AG08395 (cell line): ENCODE measurements at regions not wholly inside any gene's neighbourhood (a gene's known extent, or its start where the extent isn't known, plus 50 kb on each side); places are given as distances from the start of the nearest gene placed in this dataset.
"Not testable (repeated sequence)": the region's sequence is repeated elsewhere in the genome, so short reads cannot be mapped to it uniquely, and the experiment has no call there.

Experiments
- DNase-seq: peaks from one replicate; pipeline ENCODE4 v3.0.0; 2012; ENCODE audit warnings: mixed read lengths, low spot score

DNA sequence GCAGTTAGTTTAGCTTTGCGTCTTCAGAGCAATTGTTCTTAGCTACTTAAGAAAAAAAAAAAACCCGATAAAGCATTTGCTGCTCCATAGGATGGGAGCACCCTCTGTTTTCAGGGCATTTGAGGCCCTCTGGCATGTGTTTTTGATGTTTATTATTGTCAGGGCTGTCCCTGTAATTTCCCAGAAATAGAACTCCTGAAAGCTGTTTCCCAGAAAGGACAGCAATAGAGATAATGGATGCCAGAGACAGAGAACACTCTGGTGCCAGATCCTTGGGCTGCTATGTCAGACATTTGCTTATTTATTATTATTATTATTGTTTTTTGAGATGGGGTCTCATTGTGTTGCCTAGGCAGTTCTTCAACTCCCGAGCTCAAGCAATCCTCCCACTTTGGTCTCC lies 201.3 kb downstream of the ALG10 start:
- no peak for DNase-seq

- not testable (repeated sequence) for DNase-seq
Observed at GRCh38 chr12:34226044-34226443, 203.7 kb downstream of the ALG10 start.

- DNase-seq = not testable (repeated sequence)
Observed at GRCh38 chr12:34228046-34228445, 205.8 kb downstream of the ALG10 start.

GRCh38 chr12:34229033-34229432 lies 206.7 kb downstream of the ALG10 start:
- DNase-seq = not testable (repeated sequence)

DNA sequence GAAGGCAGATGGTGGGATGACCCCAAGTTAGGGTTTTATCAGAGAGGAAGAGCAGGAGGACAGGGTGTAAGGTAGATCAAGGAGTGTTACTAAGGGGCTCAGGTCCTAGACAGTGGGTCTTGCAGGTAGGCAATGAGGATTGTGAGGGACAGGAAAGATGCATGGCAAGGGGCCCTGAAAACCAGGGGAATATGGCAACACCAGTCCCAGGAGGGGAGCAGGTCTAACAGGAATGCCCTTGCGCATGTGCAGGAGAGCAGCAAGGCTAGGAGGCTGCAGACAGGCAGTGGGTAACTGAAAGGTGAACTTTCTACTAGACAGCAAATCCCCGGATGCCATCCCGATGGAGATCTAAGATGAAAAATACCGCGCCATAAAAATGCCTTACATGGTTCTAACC lies 211.3 kb downstream of the ALG10 start:
- DNase-seq = no peak

- DNase-seq = no peak
Observed at GRCh38 chr12:34236073-34236472, 213.8 kb downstream of the ALG10 start.

DNA sequence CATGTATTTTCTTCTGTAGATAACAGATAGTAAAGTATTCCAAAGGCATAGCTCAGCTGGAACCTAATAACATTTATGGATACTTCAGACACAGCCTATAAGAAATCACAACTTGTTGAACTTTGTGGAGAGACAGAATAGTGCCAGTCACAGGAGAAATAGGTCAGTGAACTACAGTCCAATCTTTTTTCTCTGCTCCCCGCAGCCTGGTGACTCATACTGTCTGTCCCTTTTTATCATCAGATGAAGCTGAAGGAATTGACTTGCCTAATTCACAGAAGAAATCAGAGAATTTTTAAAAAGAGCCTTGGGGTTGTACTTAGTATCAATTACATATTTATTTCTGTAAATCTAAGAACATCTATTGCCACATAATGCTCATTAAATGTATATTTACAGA lies 222.3 kb downstream of the ALG10 start:
- DNase-seq = no peak

DNA sequence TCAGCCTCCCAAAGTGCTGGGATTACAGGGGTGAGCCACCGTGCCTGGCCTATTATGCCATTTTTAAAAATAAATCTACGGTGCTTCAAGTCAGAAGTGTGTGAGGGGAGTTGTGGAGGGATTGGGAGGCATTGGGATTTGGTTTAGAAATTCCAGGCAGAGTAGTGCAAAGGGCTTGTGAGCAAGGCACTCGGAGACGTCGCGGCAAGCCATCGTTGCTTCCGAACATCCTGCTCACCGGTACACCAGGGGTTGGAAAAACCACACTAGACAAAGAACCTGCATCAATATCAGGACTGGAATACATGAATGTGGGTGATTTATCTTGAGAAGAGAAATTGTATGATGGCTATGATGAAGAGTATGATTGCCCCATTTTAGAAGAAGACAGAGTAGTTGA lies 227.0 kb downstream of the ALG10 start:
- DNase-seq = no peak

GRCh38 chr12:34251879-34252278 lies 229.6 kb downstream of the ALG10 start:
- not testable (repeated sequence) for DNase-seq

- no peak for DNase-seq
Observed at GRCh38 chr12:34253674-34254073, 231.4 kb downstream of the ALG10 start.

- DNase-seq = no peak
Observed at GRCh38 chr12:34257093-34257492, 234.8 kb downstream of the ALG10 start.

DNA sequence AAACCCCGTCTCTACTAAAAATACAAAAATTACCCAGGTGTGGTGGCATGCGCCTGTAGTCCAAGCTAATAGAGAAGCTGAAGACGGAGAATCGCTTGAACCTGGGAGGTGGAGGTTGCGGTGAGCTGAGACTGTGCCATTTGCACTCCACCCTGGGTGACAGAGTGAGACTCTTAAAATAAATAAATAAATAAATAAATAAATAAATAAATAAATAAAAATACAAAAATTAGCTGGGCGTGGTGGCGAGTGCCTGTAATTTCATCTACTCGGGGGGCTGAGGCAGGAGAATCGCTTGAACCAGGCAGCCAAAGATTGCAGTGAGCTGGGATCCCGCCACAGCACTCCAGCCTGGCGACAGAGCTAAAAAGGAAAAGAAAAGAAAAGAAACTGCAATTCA lies 239.8 kb downstream of the ALG10 start:
- not testable (repeated sequence) for DNase-seq

GRCh38 chr12:34264110-34264509 lies 241.8 kb downstream of the ALG10 start:
- DNase-seq = no peak

- not testable (repeated sequence) for DNase-seq
Observed at GRCh38 chr12:34273703-34274102, 251.4 kb downstream of the ALG10 start.

DNA sequence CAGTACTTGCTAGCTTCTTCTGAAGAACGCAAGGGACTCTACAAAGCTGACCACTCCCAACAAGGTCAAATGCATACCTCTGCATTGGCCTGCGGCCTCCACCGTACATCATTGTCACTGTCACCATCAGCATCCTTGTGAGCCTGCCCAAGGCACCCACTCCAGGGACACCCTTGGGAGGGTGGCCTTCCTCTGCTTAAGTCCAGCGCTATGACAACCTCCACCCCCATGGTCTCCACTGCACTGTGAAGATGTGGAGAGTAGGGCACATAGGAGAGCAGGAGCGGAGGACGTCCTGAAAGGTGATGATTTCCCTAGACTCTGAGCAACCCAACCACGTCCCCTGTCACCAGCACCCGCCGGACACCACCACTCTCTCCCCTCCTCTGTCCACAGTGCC lies 252.8 kb downstream of the ALG10 start:
- DNase-seq = no peak

- no peak for DNase-seq
Observed at GRCh38 chr12:34286483-34286882, 264.2 kb downstream of the ALG10 start.

DNA sequence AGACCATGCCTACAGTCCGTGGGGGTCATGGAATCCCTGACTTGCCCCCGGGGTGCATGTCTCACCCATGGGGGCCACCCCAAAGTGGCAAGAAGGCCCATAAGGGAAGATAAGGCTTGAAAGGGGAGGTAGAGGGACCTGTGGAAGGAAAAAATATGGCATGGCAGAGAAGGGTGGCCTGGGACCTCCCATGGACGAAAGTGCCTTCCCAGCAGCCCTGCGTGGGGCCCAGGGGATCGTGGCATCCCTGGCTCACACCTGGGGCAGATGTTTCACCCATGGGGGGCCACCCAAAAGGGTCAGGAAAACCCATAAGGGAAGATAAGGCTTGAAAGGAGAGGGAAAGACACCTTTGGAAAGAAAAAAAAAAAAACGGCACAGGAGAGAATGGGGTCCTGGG lies 264.6 kb downstream of the ALG10 start:
- no peak for DNase-seq

DNA sequence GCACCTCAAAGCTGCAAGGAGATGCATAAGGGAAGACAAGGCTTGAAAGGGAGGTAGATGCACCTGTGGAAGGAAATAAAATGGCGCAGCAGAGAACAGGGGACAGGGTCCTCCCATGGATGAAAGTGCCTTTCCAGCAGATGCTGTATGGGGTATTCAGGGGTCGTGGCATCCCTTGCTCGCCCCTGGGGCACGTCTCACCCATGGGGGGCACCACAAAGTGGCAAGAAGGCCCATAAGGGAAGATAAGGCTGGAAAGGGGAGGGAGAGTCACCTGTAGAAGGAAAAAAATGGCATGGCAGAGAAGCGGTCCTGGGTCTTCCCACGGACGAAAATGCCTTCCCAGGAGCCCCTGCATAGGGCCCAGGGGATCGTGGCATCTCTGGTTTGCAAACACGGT lies 265.1 kb downstream of the ALG10 start:
- DNase-seq = no peak

- no peak for DNase-seq
Observed at GRCh38 chr12:34287986-34288962, 266.0 kb downstream of the ALG10 start.

GRCh38 chr12:34288963-34289345 lies 266.7 kb downstream of the ALG10 start:
- no peak for DNase-seq

GRCh38 chr12:34289431-34290380 lies 267.4 kb downstream of the ALG10 start:
- no peak for DNase-seq

- DNase-seq = no peak
Observed at GRCh38 chr12:34290381-34290995, 268.2 kb downstream of the ALG10 start.
